B cell (primary cell): ENCODE measurements at regions not wholly inside any gene's neighbourhood (a gene's known extent, or its start where the extent isn't known, plus 50 kb on each side); places are given as distances from the start of the nearest gene placed in this dataset.

Experiments
- EZH2 ChIP-seq: IDR thresholded peaks from 2 replicates; pipeline ENCODE4 v1.6.1; 2012; ENCODE audit warnings: borderline replicate concordance, low read depth, mild to moderate bottlenecking, moderate library complexity, low read length; ENCODE audit not compliant: insufficient read depth, poor library complexity, severe bottlenecking
- TF ChIP-seq, protein P1 (sequence below): fragments of 200-600 bp; IDR thresholded peaks from one replicate; pipeline ENCODE4 v1.8.0; 2022; ENCODE audit warnings: antibody characterized with exemption, mild to moderate bottlenecking

DNA sequence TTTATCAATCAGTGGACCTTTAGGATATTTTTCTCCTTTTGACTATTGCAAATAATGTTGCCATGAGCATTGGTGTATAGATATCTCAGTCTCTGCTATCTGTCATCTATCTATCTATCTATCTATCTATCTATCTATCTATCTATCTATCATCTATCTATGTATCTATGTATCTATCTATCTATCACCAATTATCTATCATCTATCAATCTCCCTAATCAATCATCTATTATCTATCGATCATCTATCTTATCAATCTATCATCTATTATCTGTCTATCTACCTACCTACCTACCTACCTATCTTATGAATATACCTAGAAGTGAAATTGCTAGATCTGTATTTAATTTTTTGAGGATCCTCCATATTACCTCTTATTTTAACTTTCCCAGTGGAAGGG, 69.6 kb downstream of the EMX2 start:
- TF ChIP-seq EZH2: no peak
- TF ChIP-seq, protein P1, sequence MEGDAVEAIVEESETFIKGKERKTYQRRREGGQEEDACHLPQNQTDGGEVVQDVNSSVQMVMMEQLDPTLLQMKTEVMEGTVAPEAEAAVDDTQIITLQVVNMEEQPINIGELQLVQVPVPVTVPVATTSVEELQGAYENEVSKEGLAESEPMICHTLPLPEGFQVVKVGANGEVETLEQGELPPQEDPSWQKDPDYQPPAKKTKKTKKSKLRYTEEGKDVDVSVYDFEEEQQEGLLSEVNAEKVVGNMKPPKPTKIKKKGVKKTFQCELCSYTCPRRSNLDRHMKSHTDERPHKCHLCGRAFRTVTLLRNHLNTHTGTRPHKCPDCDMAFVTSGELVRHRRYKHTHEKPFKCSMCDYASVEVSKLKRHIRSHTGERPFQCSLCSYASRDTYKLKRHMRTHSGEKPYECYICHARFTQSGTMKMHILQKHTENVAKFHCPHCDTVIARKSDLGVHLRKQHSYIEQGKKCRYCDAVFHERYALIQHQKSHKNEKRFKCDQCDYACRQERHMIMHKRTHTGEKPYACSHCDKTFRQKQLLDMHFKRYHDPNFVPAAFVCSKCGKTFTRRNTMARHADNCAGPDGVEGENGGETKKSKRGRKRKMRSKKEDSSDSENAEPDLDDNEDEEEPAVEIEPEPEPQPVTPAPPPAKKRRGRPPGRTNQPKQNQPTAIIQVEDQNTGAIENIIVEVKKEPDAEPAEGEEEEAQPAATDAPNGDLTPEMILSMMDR: no peak
